Osteoblast (primary cell): ENCODE measurements at regions not wholly inside any gene's neighbourhood (a gene's known extent, or its start where the extent isn't known, plus 50 kb on each side); places are given as distances from the start of the nearest gene placed in this dataset.

Source experiments
- DNase-seq: peaks from one replicate; pipeline ENCODE4 v3.0.0; 2011; ENCODE audit warnings: low spot score, mixed read lengths; ENCODE audit not compliant: insufficient read length; ENCODE audit errors: missing footprints
- H2AFZ ChIP-seq: 2 replicates; pipeline ENCODE4 v1.6.0; 2011; ENCODE audit warnings: mild to moderate bottlenecking, low read length
- H3K27ac ChIP-seq: 2 replicates; pipeline ENCODE4 v1.5.1; 2011; ENCODE audit warnings: mild to moderate bottlenecking, low read depth, low read length, moderate library complexity
- H3K27me3 ChIP-seq: 2 replicates; pipeline ENCODE4 v1.6.0; 2012; ENCODE audit warnings: mild to moderate bottlenecking, control low read depth, inconsistent platforms, low read length, moderate library complexity; ENCODE audit not compliant: insufficient read depth
- H3K36me3 ChIP-seq: 2 replicates; pipeline ENCODE4 v1.5.1; 2011; ENCODE audit warnings: mild to moderate bottlenecking, low read length, control low read depth, moderate library complexity; ENCODE audit not compliant: insufficient read depth
- H3K4me1 ChIP-seq: 2 replicates; pipeline ENCODE4 v1.5.1; 2011; ENCODE audit warnings: mild to moderate bottlenecking, low read length, control low read depth, moderate library complexity; ENCODE audit not compliant: insufficient read depth
- H3K4me2 ChIP-seq: 2 replicates; pipeline ENCODE4 v1.6.0; 2011; ENCODE audit warnings: mild to moderate bottlenecking, low read length; ENCODE audit not compliant: insufficient read depth
- H3K4me3 ChIP-seq: fragments of 200-600 bp; sonication (generic); 3 replicates; pipeline ENCODE4 v1.5.1; 2012; ENCODE audit warnings: mild to moderate bottlenecking, low read length, inconsistent platforms; ENCODE audit not compliant: insufficient read depth
- H3K79me2 ChIP-seq: 2 replicates; pipeline ENCODE4 v1.6.0; 2012; ENCODE audit warnings: mild to moderate bottlenecking, low read length, control low read depth, inconsistent platforms; ENCODE audit not compliant: insufficient read depth
- H3K9me3 ChIP-seq: 2 replicates; pipeline ENCODE4 v1.5.1; 2011; ENCODE audit warnings: low read depth, low read length, control low read depth
- H4K20me1 ChIP-seq: 2 replicates; pipeline ENCODE4 v1.6.0; 2012; ENCODE audit warnings: mild to moderate bottlenecking, low read length, control low read depth; ENCODE audit not compliant: insufficient read depth
- TF ChIP-seq, protein P1 (sequence below): IDR thresholded peaks from 2 replicates; pipeline ENCODE4 v1.5.1; 2011; ENCODE audit warnings: mild to moderate bottlenecking, low read depth, low read length, moderate library complexity; ENCODE audit errors: extremely low read depth

GRCh38 chr6:119482850-119483285 is 133.3 kb upstream of the MAN1A1 start:
- no peaks in the 10 kb centered on the region for H3K79me2 ChIP-seq
- H3K27me3 ChIP-seq: no peaks in the 10 kb centered on the region
- no peak overlapping the region for H3K4me2 ChIP-seq
- H3K9me3 ChIP-seq: no peaks in the 10 kb centered on the region
- no peak overlapping the region for H3K27ac ChIP-seq
- DNase-seq: no peak
- H3K36me3 ChIP-seq: no peaks in the 10 kb centered on the region
- H2AFZ ChIP-seq: no peak overlapping the region
- peaks cover 21% of the 10 kb centered on the region for H3K4me1 ChIP-seq
- no peaks in the 10 kb centered on the region for H4K20me1 ChIP-seq
- H3K4me3 ChIP-seq: no peak overlapping the region
- TF ChIP-seq, protein P1, sequence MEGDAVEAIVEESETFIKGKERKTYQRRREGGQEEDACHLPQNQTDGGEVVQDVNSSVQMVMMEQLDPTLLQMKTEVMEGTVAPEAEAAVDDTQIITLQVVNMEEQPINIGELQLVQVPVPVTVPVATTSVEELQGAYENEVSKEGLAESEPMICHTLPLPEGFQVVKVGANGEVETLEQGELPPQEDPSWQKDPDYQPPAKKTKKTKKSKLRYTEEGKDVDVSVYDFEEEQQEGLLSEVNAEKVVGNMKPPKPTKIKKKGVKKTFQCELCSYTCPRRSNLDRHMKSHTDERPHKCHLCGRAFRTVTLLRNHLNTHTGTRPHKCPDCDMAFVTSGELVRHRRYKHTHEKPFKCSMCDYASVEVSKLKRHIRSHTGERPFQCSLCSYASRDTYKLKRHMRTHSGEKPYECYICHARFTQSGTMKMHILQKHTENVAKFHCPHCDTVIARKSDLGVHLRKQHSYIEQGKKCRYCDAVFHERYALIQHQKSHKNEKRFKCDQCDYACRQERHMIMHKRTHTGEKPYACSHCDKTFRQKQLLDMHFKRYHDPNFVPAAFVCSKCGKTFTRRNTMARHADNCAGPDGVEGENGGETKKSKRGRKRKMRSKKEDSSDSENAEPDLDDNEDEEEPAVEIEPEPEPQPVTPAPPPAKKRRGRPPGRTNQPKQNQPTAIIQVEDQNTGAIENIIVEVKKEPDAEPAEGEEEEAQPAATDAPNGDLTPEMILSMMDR: no peak

GRCh38 chr6:119481976-119482375 is 132.4 kb upstream of the MAN1A1 start:
- Histone ChIP-seq H3K4me1 (peaks cover 21% of the 10 kb centered on the region), H3K79me2 (no peaks in the 10 kb centered on the region), H3K4me3 (no peak overlapping the region), H3K4me2 (no peak overlapping the region), H4K20me1 (no peaks in the 10 kb centered on the region), H3K27me3 (no peaks in the 10 kb centered on the region), H3K9me3 (no peaks in the 10 kb centered on the region), H3K27ac (no peak overlapping the region), H2AFZ (no peak overlapping the region), H3K36me3 (no peaks in the 10 kb centered on the region)
- DNase-seq: no peak
- TF ChIP-seq, protein P1: no peak

DNA sequence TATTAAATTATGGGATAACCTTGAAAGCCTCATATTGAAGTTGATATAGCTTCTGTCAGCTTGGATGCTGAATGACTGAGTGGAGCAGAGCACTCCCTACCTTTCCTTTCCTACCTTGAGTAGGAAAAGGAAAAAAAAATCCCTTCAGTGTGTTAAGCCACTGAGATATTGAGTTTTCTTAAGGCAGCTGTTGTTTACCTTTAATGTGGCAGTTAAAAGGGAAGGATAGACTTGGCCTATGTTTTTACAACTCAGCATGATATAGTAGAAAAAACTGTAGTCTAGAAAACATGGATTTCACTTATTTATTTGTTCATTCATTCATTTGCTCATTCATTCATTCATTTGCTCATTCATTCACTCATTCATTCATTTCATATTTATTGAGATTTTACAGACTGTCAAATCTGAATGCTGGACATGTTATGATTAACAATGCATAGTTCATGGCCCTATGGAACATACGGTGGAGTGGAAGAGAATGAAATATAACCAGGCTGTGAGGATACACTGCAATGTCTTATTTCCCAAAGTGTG is 131.5 kb upstream of the MAN1A1 start:
- H3K4me1 ChIP-seq: peaks cover 21% of the 10 kb centered on the region
- no peak overlapping the region for H3K4me2 ChIP-seq
- no peaks in the 10 kb centered on the region for H3K9me3 ChIP-seq
- no peak overlapping the region for H3K4me3 ChIP-seq
- no peaks in the 10 kb centered on the region for H3K27me3 ChIP-seq
- no peak overlapping the region for H3K27ac ChIP-seq
- no peaks in the 10 kb centered on the region for H3K36me3 ChIP-seq
- no peaks in the 10 kb centered on the region for H3K79me2 ChIP-seq
- no peaks in the 10 kb centered on the region for H4K20me1 ChIP-seq
- no peak for DNase-seq
- TF ChIP-seq, protein P1: no peak
- H2AFZ ChIP-seq: no peak overlapping the region

GRCh38 chr6:119479860-119480655 is 130.5 kb upstream of the MAN1A1 start:
- Histone ChIP-seq H4K20me1 (no peaks in the 10 kb centered on the region), H3K27me3 (no peaks in the 10 kb centered on the region), H3K4me2 (no peak overlapping the region), H3K36me3 (no peaks in the 10 kb centered on the region), H3K9me3 (no peaks in the 10 kb centered on the region), H3K4me1 (peaks cover 21% of the 10 kb centered on the region), H3K79me2 (no peaks in the 10 kb centered on the region), H3K27ac (no peak overlapping the region), H2AFZ (no peak overlapping the region), H3K4me3 (no peak overlapping the region)
- DNase-seq: no peak
- TF ChIP-seq, protein P1: no peak
